Right renal cortex interstitium (tissue), 3 donors: ENCODE measurements at regions not wholly inside any gene's neighbourhood (a gene's known extent, or its start where the extent isn't known, plus 50 kb on each side); places are given as distances from the start of the nearest gene placed in this dataset.

Source experiments
- DNase-seq, 3 donors: peaks; one replicate each; pipeline ENCODE4 v3.0.0-alpha.2; 2013; ENCODE audit warnings: low read depth in 3 of 3, low spot score in 2 of 3

- no peak for DNase-seq
Observed at GRCh38 chrX:20884565-20884964, 489.7 kb upstream of the CNKSR2 start.

- DNase-seq: no peak
Observed at GRCh38 chrX:20863649-20864048, 510.6 kb upstream of the CNKSR2 start.

GRCh38 chrX:20861113-20861512, 513.1 kb upstream of the CNKSR2 start:
- no peak for DNase-seq

GRCh38 chrX:20857746-20858145, 516.5 kb upstream of the CNKSR2 start:
- DNase-seq: no peak

- DNase-seq: no peak
Observed at GRCh38 chrX:20838477-20838876, 535.7 kb upstream of the CNKSR2 start.

GRCh38 chrX:20829665-20830491, 544.3 kb upstream of the CNKSR2 start:
- DNase-seq: no peak

DNA sequence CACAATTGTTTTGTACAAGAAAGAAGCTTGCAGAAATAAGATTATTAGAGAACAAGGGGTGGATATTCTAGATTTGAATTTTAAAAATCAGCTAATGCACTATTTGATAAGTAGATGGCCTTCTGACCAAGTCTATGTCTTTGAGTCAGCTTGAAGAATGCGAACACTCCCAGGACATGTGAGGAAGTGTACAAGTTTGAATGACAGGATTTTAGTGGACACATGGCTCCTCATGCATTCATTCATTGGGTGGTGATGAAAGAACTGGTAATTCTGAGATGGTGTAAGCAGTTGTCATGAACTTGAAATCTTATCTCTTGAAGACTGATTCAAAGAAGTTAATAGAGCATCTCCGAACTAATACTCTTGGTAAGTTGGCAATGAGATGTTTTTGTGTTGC, 548.2 kb upstream of the CNKSR2 start:
- DNase-seq: no peak

- no peak for DNase-seq
Observed at GRCh38 chrX:20803971-20804370, 537.3 kb upstream of the RPS6KA3 start.

DNA sequence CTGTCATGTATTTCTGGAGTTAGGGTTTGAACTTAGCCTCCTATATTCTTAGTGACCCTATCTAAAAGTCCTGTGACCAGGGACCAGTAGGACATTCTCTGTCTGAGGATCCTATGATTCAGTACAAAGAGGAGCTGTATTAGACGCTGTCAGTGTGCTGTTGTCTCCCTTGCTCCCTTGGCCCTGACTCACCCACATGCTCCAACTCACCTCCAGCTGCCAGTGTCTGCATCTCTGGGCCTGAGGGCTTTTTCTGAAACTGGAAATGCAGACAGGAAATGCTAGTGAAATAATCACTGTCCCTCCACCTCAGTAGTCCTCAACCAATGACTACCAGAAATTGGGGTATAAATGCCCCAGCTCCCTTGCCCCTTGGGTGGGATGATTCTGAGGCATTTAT, 535.3 kb upstream of the RPS6KA3 start:
- DNase-seq: no peak

DNA sequence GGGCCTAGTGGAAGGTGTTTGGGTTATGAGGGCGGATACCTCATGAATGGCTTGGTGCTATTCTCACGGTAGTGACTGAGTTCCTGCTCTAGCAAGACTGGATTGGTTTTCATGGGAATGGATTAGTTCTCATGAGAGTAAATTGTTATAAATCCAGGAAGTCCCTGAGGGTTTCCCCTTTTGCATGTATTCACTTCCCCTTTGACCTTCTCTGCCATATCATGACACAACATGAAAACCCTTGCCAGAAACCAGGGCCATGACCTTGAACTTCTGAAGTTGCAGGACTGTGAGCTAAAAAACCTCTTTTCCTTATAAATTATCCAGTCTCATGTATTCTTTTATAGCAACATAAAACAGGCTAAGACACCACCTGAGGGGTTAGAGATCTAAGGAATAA, 529.7 kb upstream of the RPS6KA3 start:
- no peak for DNase-seq

GRCh38 chrX:20789103-20789502, 522.4 kb upstream of the RPS6KA3 start:
- no peak for DNase-seq

- no peak for DNase-seq
Observed at GRCh38 chrX:20767346-20767745, 500.6 kb upstream of the RPS6KA3 start.

DNA sequence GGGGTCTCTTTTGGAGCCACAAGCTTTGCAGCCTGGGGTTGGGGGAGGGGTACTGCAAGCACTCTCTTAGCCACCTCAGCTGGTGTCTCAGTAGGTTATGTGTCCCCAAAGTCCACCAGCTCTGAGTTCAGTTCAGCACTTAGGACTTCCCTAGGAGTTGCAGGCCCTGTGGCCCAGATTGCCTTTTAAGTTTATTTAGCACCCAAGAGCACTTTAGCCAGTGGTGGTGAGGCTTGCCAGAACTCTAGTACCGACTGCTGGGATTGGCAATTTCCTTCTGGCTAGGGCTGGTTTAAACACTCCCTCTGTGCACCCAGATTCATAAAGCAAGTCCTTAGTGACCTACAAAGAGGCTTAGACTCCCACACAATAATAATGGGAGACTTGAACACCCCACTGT, 489.9 kb upstream of the RPS6KA3 start:
- no peak for DNase-seq

GRCh38 chrX:20753076-20753475, 486.4 kb upstream of the RPS6KA3 start:
- no peak for DNase-seq

- DNase-seq: no peak
Observed at GRCh38 chrX:20746690-20747089, 480.0 kb upstream of the RPS6KA3 start.

- DNase-seq: no peak
Observed at GRCh38 chrX:20743046-20743445, 476.3 kb upstream of the RPS6KA3 start.

GRCh38 chrX:20742106-20742505, 475.4 kb upstream of the RPS6KA3 start:
- DNase-seq: no peak

DNA sequence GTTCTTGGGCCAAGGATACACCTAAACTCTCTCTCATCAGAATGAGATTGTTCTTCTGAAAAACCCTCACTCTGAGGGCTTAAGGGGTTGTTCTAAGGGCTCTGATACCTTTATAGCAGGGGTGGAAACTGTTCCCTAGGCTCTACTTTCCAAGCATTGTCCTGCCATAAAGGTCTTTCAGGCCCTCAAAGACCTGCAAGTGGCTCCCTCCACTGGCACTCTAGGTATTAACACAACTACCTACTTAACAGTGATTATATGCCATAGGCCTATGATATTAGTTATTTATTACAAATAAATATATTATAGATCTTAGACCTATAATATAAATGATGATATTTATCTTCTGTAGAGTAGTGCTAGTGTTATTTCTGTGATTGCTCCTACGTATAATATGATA, 473.7 kb upstream of the RPS6KA3 start:
- no peak for DNase-seq

DNA sequence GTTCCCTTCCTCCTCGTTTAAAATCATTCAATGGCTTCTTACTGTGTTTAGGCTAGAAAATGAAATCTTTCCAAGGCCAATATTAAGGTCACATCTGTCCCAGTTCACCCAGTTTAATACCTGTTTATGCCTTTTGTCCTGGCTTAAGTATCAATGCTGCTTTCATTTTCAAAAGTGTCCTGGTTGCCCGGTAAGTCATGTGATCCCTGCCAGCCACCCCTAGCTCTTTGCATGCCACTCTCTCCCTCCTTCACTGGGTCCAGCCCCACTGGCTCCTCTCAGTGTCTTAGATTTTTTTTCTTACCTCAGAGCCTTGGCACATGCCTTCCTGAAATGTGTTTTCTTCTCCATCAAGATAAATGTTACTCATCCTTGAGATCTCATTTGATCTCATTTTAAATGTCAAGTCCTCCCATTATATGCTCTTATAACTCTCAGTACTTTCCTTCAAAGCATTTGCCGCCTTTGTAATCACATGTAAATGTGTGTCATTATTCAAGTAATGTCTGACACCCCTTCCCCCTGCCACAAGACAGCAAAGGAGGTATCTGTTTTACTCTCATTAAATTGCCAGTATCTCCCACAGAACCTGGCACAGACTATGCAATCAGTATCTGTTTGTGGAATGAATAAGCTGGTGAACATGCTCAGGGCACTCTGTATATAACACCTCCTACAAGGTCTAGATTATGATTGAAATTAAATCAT, 472.5 kb upstream of the RPS6KA3 start:
- no peak for DNase-seq

DNA sequence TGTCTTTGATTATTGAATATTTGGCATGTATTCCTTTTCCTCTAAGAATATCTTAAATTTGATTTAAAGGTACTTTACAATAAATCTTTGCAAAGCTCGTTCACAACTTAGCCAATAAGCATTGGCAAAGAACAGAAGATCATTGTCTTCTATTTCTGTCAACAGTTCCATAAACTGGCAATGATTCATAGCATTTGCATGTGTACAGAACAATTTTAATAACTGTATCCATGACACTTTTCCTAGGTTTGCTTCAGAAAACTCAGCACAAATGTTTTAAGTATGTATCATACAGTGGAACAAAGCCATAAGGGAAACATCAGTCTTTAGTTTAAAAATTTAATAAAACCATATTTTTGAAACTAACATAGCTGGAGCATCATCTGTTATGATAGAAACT, 462.7 kb upstream of the RPS6KA3 start:
- DNase-seq: no peak

- DNase-seq: no peak
Observed at GRCh38 chrX:20727447-20727846, 460.7 kb upstream of the RPS6KA3 start.

- no peak for DNase-seq
Observed at GRCh38 chrX:20720954-20721626, 454.4 kb upstream of the RPS6KA3 start.
